ENCODE measurements at regions not wholly inside any gene's neighbourhood (a gene's known extent, or its start where the extent isn't known, plus 50 kb on each side); places are given as distances from the start of the nearest gene placed in this dataset.
A peak's percentile ranks its signal among the peaks of the same experiment; 100 is the strongest.

DNA sequence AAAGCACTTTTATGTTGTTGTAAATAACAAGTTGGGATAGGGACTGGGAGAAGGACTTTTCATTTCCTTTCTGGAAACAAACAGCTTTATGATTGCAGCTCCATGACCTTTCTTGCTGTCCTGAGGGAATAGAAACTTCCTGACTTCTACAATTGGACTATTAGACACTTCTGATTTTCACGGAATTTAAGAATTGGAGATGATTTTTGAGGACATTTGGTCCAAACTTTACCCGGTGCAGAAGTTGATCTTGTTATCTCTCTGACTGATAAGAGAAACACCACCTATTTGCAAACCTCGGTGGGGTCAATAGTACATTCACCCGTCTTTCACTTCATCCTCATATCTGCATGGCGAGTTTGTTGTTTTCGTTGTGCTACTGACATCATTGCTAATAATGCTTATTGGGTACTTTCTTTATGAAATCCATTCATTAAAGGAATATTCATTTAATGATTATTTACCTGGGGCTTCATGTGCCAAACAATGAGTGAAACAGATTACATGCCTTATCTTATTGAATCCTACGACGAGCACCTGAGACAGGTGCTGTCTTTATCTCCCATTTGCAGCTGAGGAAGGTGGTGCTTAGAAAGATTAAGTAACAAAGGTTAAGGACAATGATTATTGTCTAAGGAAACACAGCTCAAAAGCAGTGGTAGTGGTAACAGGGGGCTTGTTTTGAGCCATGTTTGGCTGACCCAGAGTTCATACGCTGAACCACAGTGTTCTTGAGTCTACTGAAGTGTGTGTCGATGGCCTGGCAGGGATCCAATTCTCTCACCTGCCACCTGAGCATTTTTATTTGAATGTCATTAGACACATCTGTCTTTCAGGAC lies 176.9 kb upstream of the FAM20A start:
- peak in 1 of 2 donors; percentile 4 for ATAC-seq (ENCODE audit: low FRiP score in 2 of 2)
- Histone ChIP-seq H3K9me3 (no peaks in the 10 kb centered on the region), H3K36me3 (no peaks in the 10 kb centered on the region), H3K4me1 (peaks cover 0 to 11% (median 9%) of the 10 kb centered on the region in 4 donors), H3K27ac (peak overlapping the region in 2 of 4 donors; percentile 13 to 44), H3K27me3 (no peaks in the 10 kb centered on the region), H3K4me3 (no peak overlapping the region)
- 53 to 62% methylated on average over 10 of the region's 10 CpGs for WGBS, 2 donors
- DNase-seq, result peak in 1 of 2 donors; percentile 37
- TF ChIP-seq EP300 (IDR thresholded peaks at IDR 0.05) (no peak), POLR2A (IDR thresholded peaks at IDR 0.05) (no peak), POLR2AphosphoS5 (IDR thresholded peaks at IDR 0.05) (no peak), CTCF (IDR thresholded peaks at IDR 0.05) (no peak)

- Histone ChIP-seq H3K27ac (peak overlapping the region in 2 of 4 donors; percentile 16 to 32), H3K4me3 (no peak overlapping the region), H3K9me3 (no peaks in the 10 kb centered on the region), H3K27me3 (no peaks in the 10 kb centered on the region), H3K36me3 (no peaks in the 10 kb centered on the region), H3K4me1 (peaks cover 0 to 11% (median 9%) of the 10 kb centered on the region in 4 donors)
- DNase-seq (peak in 1 of 2 donors; percentile 24), ATAC-seq (ENCODE audit: low FRiP score in 2 of 2) (peak in 1 of 2 donors; percentile 84)
- 50 to 51% methylated on average over 4 to 5 of the region's 5 CpGs for WGBS, 2 donors
- TF ChIP-seq EP300 (IDR thresholded peaks at IDR 0.05) (no peak), CTCF (IDR thresholded peaks at IDR 0.05) (peak; percentile 37 to 67 (median 55)), POLR2AphosphoS5 (IDR thresholded peaks at IDR 0.05) (no peak), POLR2A (IDR thresholded peaks at IDR 0.05) (no peak)
These were observed 176.2 kb upstream of the FAM20A start for GRCh38 chr17:68777243-68777855.

DNA sequence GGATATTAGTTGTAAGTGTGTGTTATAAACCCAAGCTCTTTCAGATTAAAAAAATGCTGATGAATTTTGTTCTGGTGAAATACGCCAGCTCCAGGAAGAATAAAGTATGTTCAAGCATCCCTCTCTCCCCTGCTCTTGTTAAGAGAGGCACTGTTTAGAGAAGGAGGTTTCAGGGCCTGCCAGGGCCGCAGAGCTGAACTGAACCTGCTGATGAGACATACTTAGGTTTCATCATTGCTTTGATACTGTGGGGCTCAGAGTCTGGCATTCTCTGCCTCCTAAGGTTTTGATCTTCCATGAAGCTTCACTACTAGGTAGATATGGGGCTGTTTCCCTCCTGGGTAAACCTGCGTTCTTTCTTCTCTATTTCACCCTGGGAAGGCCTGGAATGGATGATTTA lies 175.3 kb upstream of the FAM20A start:
- TF ChIP-seq POLR2A (IDR thresholded peaks at IDR 0.05) (no peak), POLR2AphosphoS5 (IDR thresholded peaks at IDR 0.05) (no peak), CTCF (IDR thresholded peaks at IDR 0.05) (no peak), EP300 (IDR thresholded peaks at IDR 0.05) (no peak)
- DNase-seq (no peak), ATAC-seq (ENCODE audit: low FRiP score in 2 of 2) (no peak)
- Histone ChIP-seq H3K36me3 (no peaks in the 10 kb centered on the region), H3K4me1 (peaks cover 0 to 11% (median 9%) of the 10 kb centered on the region in 4 donors), H3K27ac (peak overlapping the region in 1 of 4 donors; percentile 32), H3K27me3 (no peaks in the 10 kb centered on the region), H3K9me3 (no peaks in the 10 kb centered on the region), H3K4me3 (no peak overlapping the region)
- 84 to 92% methylated on average over 3 of the region's 3 CpGs for WGBS, 2 donors

- no peak overlapping the region for H3K27ac ChIP-seq
- WGBS, 2 donors, result 86 to 88% methylated on average over 2 of the region's 2 CpGs
- no peak for TF ChIP-seq CTCF (IDR thresholded peaks at IDR 0.05)
- TF ChIP-seq EP300 (IDR thresholded peaks at IDR 0.05), result no peak
- TF ChIP-seq POLR2A (IDR thresholded peaks at IDR 0.05), result no peak
- no peak for TF ChIP-seq POLR2AphosphoS5 (IDR thresholded peaks at IDR 0.05)
These were observed 174.8 kb upstream of the FAM20A start for GRCh38 chr17:68775969-68776368.

More at GRCh38 chr17:68775969-68776368, 174.8 kb upstream of the FAM20A start:
- Histone ChIP-seq H3K4me1 (peaks cover 0 to 11% (median 9%) of the 10 kb centered on the region in 4 donors), H3K27me3 (no peaks in the 10 kb centered on the region), H3K4me3 (no peak overlapping the region), H3K9me3 (no peaks in the 10 kb centered on the region), H3K36me3 (no peaks in the 10 kb centered on the region)
- no peak for DNase-seq
- ATAC-seq (ENCODE audit: low FRiP score in 2 of 2), result no peak
